Mesenchymal stem cell (in vitro differentiated cells and primary cell): ENCODE measurements at regions not wholly inside any gene's neighbourhood (a gene's known extent, or its start where the extent isn't known, plus 50 kb on each side); places are given as distances from the start of the nearest gene placed in this dataset.
A peak's percentile ranks its signal among the peaks of the same experiment; 100 is the strongest.

Source experiments
- DNase-seq: peaks from one replicate; pipeline ENCODE4 v3.0.0-alpha.2; 2013
- H2AFZ ChIP-seq: one replicate; pipeline ENCODE4 v1.6.1; 2013; ENCODE audit warnings: low read depth, mild to moderate bottlenecking, control low read depth, inconsistent platforms, low read length, moderate library complexity
- H2AK5ac ChIP-seq: 2 replicates; pipeline ENCODE4 v1.6.1; 2013; ENCODE audit warnings: low read length, moderate library complexity, mild to moderate bottlenecking, inconsistent platforms; ENCODE audit not compliant: severe bottlenecking
- H2BK120ac ChIP-seq: one replicate; pipeline ENCODE4 v1.6.1; 2013; ENCODE audit warnings: low read depth, mild to moderate bottlenecking, inconsistent platforms, low read length, moderate library complexity
- H2BK12ac ChIP-seq, 2 experiments: one replicate each; pipeline ENCODE4 v1.6.1; 2013; ENCODE audit warnings: inconsistent platforms in 2 of 2, low read length in 2 of 2, mild to moderate bottlenecking in 2 of 2, moderate library complexity in 2 of 2, control low read depth in 1 of 2
- H2BK15ac ChIP-seq: one replicate; pipeline ENCODE4 v1.6.1; 2013; ENCODE audit warnings: mild to moderate bottlenecking, low read depth, inconsistent platforms; ENCODE audit not compliant: poor library complexity, severe bottlenecking
- H2BK5ac ChIP-seq: 2 replicates; pipeline ENCODE4 v1.6.1; 2013; ENCODE audit warnings: low read depth, mild to moderate bottlenecking, low read length, control low read depth, inconsistent platforms; ENCODE audit not compliant: poor library complexity, severe bottlenecking
- H3K14ac ChIP-seq, 2 experiments: one replicate each; pipeline ENCODE4 v1.6.1; 2013; ENCODE audit warnings: inconsistent platforms in 2 of 2, low read length in 2 of 2, control low read depth in 1 of 2, mild to moderate bottlenecking in 1 of 2, moderate library complexity in 1 of 2
- H3K18ac ChIP-seq, 2 experiments: one replicate each; pipeline ENCODE4 v1.6.1; 2013; ENCODE audit warnings: inconsistent platforms in 2 of 2, low read length in 2 of 2, control low read depth in 1 of 2, low read depth in 1 of 2, mild to moderate bottlenecking in 1 of 2
- H3K23ac ChIP-seq, 2 experiments: one replicate each; pipeline ENCODE4 v1.6.1; 2013; ENCODE audit warnings: inconsistent platforms in 2 of 2, low read length in 2 of 2, mild to moderate bottlenecking in 2 of 2, moderate library complexity in 2 of 2, control low read depth in 1 of 2
- H3K27ac ChIP-seq: 2 replicates; pipeline ENCODE4 v1.5.1; 2013; ENCODE audit warnings: mild to moderate bottlenecking, moderate library complexity, low read length, control low read depth, inconsistent platforms; ENCODE audit not compliant: poor library complexity, severe bottlenecking
- H3K27me3 ChIP-seq, 2 experiments: 2 replicates each; pipeline versions ENCODE4 v1.6.1 to v1.7.0; 2013; ENCODE audit warnings: low read length in 2 of 2, mild to moderate bottlenecking in 2 of 2, moderate library complexity in 2 of 2, control low read depth in 1 of 2, inconsistent platforms in 1 of 2; ENCODE audit not compliant: control insufficient read depth in 1 of 2, insufficient read depth in 1 of 2
- H3K36me3 ChIP-seq, 2 experiments: 2 replicates each; pipeline versions ENCODE4 v1.6.1 to v1.7.0; 2013; ENCODE audit warnings: low read length in 2 of 2, control low read depth in 1 of 2, inconsistent platforms in 1 of 2, low read depth in 1 of 2, mild to moderate bottlenecking in 1 of 2; ENCODE audit not compliant: insufficient read depth in 2 of 2, control insufficient read depth in 1 of 2
- H3K4ac ChIP-seq, 2 experiments: one replicate each; pipeline ENCODE4 v1.6.1; 2013; ENCODE audit warnings: inconsistent platforms in 2 of 2, low read length in 2 of 2, mild to moderate bottlenecking in 2 of 2, moderate library complexity in 2 of 2, control low read depth in 1 of 2, low read depth in 1 of 2
- H3K4me1 ChIP-seq: 2 replicates; pipeline ENCODE4 v1.6.1; 2013; ENCODE audit warnings: low read depth, low read length, control low read depth; ENCODE audit not compliant: control insufficient read depth, insufficient read depth
- H3K4me2 ChIP-seq: 2 replicates; pipeline ENCODE4 v1.6.1; 2013; ENCODE audit warnings: low read length, mild to moderate bottlenecking, inconsistent platforms; ENCODE audit not compliant: poor library complexity, severe bottlenecking
- H3K4me3 ChIP-seq, 2 experiments: 2 replicates each; pipeline versions ENCODE4 v1.5.1 to v1.7.0; 2013; ENCODE audit warnings: low read length in 2 of 2, mild to moderate bottlenecking in 2 of 2, control low read depth in 1 of 2, low read depth in 1 of 2; ENCODE audit not compliant: insufficient read depth in 1 of 2
- H3K79me1 ChIP-seq: replicated peaks from 2 replicates; pipeline ENCODE4 v1.6.1; 2013; ENCODE audit warnings: mild to moderate bottlenecking, control low read depth, low read length, inconsistent platforms; ENCODE audit not compliant: poor library complexity, severe bottlenecking
- H3K9ac ChIP-seq: 2 replicates; pipeline ENCODE4 v1.7.0; 2013; ENCODE audit warnings: mild to moderate bottlenecking, low read length, moderate library complexity
- H3K9me3 ChIP-seq: 2 replicates; pipeline ENCODE4 v1.7.0; 2013; ENCODE audit warnings: mild to moderate bottlenecking, low read length; ENCODE audit not compliant: control insufficient read depth
- H4K8ac ChIP-seq: one replicate; pipeline ENCODE4 v1.6.1; 2013; ENCODE audit warnings: inconsistent platforms, mild to moderate bottlenecking, low read length, moderate library complexity
- H4K91ac ChIP-seq: one replicate; pipeline ENCODE4 v1.6.1; 2013; ENCODE audit warnings: mild to moderate bottlenecking, low read length, inconsistent platforms
- WGBS: methylation state at CpG from one replicate; pipeline ENCODE4 v1.1.7; 2013; ENCODE audit warnings: mixed read lengths; 5-methylcytosine and 5-hydroxymethylcytosine counted together

DNA sequence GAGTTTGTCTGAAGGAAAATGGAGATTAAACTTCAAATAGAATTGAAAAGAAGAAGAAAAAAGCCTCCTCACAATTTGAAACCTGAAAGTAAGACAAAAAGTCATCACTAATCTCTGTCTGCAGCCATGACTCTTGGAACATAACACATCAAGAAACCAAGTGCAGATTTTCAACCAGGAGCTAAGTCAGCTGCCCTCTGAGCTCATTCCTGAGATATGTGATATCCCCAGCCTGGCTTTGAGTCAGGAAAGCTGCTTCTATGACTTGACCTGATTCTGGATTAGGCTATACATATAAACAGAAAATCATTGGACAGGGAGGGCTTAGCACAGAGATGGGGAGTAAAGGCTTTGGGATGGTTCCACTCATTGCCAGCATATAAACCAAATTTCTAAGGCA lies 891.4 kb downstream of the TFAP2A start:
- H3K9ac ChIP-seq: peak overlapping the region; percentile 64
- H3K79me1 ChIP-seq: no peaks in the 10 kb centered on the region
- H3K4me1 ChIP-seq: peaks cover 5% of the 10 kb centered on the region
- no peak overlapping the region for H3K4me3 ChIP-seq
- no peaks in the 10 kb centered on the region for H3K9me3 ChIP-seq
- DNase-seq: peak; percentile 81
- H4K8ac ChIP-seq: no peak overlapping the region
- no peak overlapping the region for H2BK15ac ChIP-seq
- H4K91ac ChIP-seq: no peak overlapping the region
- no peak overlapping the region for H2BK120ac ChIP-seq
- H2AFZ ChIP-seq: no peak overlapping the region
- no peak overlapping the region for H2BK12ac ChIP-seq
- no peak overlapping the region for H2BK5ac ChIP-seq
- no peak overlapping the region for H3K23ac ChIP-seq
- H3K14ac ChIP-seq: no peak overlapping the region
- H3K36me3 ChIP-seq: no peaks in the 10 kb centered on the region
- no peak overlapping the region for H3K4me2 ChIP-seq
- peak overlapping the region; percentile 75 for H3K27ac ChIP-seq
- H3K4ac ChIP-seq: no peak overlapping the region
- H2AK5ac ChIP-seq: no peak overlapping the region
- no peak overlapping the region for H3K18ac ChIP-seq
- H3K27me3 ChIP-seq: no peaks in the 10 kb centered on the region

GRCh38 chr6:9522101-9522500 lies 892.8 kb downstream of the TFAP2A start:
- no peaks in the 10 kb centered on the region for H3K79me1 ChIP-seq
- H2BK12ac ChIP-seq: no peak overlapping the region
- H3K23ac ChIP-seq: no peak overlapping the region
- H4K8ac ChIP-seq: no peak overlapping the region
- H3K14ac ChIP-seq: no peak overlapping the region
- no peak overlapping the region for H3K9ac ChIP-seq
- WGBS: 75% methylated on average over 3 of the region's 3 CpGs
- H2AK5ac ChIP-seq: peak overlapping the region; percentile 97
- no peak overlapping the region for H4K91ac ChIP-seq
- H2AFZ ChIP-seq: no peak overlapping the region
- H2BK5ac ChIP-seq: no peak overlapping the region
- no peak overlapping the region for H2BK120ac ChIP-seq
- peak overlapping the region in 1 of 2 experiments; percentile 85 for H3K18ac ChIP-seq
- no peaks in the 10 kb centered on the region for H3K36me3 ChIP-seq
- no peaks in the 10 kb centered on the region for H3K9me3 ChIP-seq
- no peak overlapping the region for H3K4me3 ChIP-seq
- no peaks in the 10 kb centered on the region for H3K27me3 ChIP-seq
- no peak overlapping the region for H3K4me2 ChIP-seq
- no peak for DNase-seq
- no peak overlapping the region for H3K4ac ChIP-seq
- H3K27ac ChIP-seq: no peak overlapping the region
- H3K4me1 ChIP-seq: peaks cover 5% of the 10 kb centered on the region
- no peak overlapping the region for H2BK15ac ChIP-seq

GRCh38 chr6:9521152-9521530 lies 893.7 kb downstream of the TFAP2A start:
- no peak for DNase-seq
- Histone ChIP-seq H3K36me3 (no peaks in the 10 kb centered on the region), H3K9me3 (no peaks in the 10 kb centered on the region), H3K14ac (no peak overlapping the region), H4K91ac (no peak overlapping the region), H2BK15ac (no peak overlapping the region), H2AK5ac (peak overlapping the region; percentile 2), H3K4me1 (peaks cover 7% of the 10 kb centered on the region), H2BK12ac (no peak overlapping the region), H3K79me1 (no peaks in the 10 kb centered on the region), H2AFZ (no peak overlapping the region), H3K18ac (no peak overlapping the region), H3K23ac (no peak overlapping the region), H3K27ac (peak overlapping the region; percentile 86), H3K4me3 (no peak overlapping the region), H3K4me2 (no peak overlapping the region), H3K27me3 (no peaks in the 10 kb centered on the region), H2BK5ac (peak overlapping the region; percentile 95), H3K4ac (peak overlapping the region in 1 of 2 experiments; percentile 40), H2BK120ac (no peak overlapping the region), H4K8ac (no peak overlapping the region), H3K9ac (no peak overlapping the region)
- WGBS: 11% methylated on average over 2 of the region's 3 CpGs

DNA sequence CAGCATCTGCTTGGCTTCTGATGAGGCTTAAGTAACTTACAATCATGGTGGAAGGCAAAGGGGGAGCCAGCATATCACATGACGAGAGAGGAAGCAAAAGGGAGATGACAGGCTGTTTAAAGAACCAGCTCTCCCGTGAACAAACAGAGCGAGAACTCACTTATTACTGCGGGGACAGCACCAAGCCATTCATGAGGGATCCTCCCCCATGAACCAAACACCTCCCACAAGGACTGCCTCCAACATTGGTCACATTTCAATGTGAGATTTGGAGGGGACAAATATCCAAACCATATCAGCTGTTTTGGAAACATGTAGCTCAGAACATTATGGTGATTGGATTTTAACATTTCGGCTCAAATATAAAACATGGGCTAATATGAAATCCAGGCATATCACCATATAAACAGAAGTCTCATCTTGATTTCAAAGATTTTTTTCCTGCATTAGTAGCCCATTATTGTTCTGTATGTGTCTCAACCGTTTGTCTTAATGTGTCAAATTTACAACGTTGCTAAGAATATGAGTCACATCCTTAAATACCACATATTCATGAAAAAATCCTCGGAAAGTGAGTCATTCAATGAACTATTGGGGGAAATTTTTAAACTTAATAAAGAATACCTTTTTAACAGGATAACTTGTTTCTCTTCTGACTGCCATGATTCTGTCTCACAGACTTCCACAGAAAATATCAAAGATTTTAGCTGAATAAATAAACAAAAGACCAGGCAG lies 894.3 kb downstream of the TFAP2A start:
- H3K9ac ChIP-seq: peak overlapping the region; percentile 34
- peak overlapping the region; percentile 95 for H2BK5ac ChIP-seq
- H2AK5ac ChIP-seq: no peak overlapping the region
- H3K9me3 ChIP-seq: no peaks in the 10 kb centered on the region
- no peak overlapping the region for H3K23ac ChIP-seq
- no peaks in the 10 kb centered on the region for H3K79me1 ChIP-seq
- H3K4me2 ChIP-seq: no peak overlapping the region
- H3K27ac ChIP-seq: peak overlapping the region; percentile 90
- peak; percentile 82 for DNase-seq
- H3K4me3 ChIP-seq: no peak overlapping the region
- peak overlapping the region; percentile 66 for H4K8ac ChIP-seq
- peak overlapping the region in 1 of 2 experiments; percentile 86 for H2BK12ac ChIP-seq
- 0% methylated on average over 3 of the region's 8 CpGs for WGBS
- no peak overlapping the region for H2BK15ac ChIP-seq
- no peak overlapping the region for H2BK120ac ChIP-seq
- no peaks in the 10 kb centered on the region for H3K36me3 ChIP-seq
- peak overlapping the region in 1 of 2 experiments; percentile 11 for H3K18ac ChIP-seq
- H3K27me3 ChIP-seq: no peaks in the 10 kb centered on the region
- H3K4me1 ChIP-seq: peaks cover 8% of the 10 kb centered on the region
- H2AFZ ChIP-seq: peak overlapping the region; percentile 36
- no peak overlapping the region for H4K91ac ChIP-seq
- peak overlapping the region in 1 of 2 experiments; percentile 28 for H3K4ac ChIP-seq
- no peak overlapping the region for H3K14ac ChIP-seq
